Naive thymus-derived CD4-positive, alpha-beta T cell (primary cell): ENCODE measurements at regions not wholly inside any gene's neighbourhood (a gene's known extent, or its start where the extent isn't known, plus 50 kb on each side); places are given as distances from the start of the nearest gene placed in this dataset.

Experiments used
- ATAC-seq: fragments of 150-1000 bp; cut with Tn5 transposase; 2 replicates; pipeline ENCODE4 v1.10.0; 2021; ENCODE audit warnings: mild to moderate bottlenecking, moderate library complexity
- CTCF ChIA-PET: fragments of 350-600 bp; sonication (Branson Sonifier 250); formaldehyde crosslinking; loops from one replicate; lab custom pipeline; 2021; ENCODE audit warnings: antibody characterized with exemption; lab: Charles Lee
- POLR2A ChIA-PET: fragments of 350-600 bp; sonication (Branson Sonifier 250); formaldehyde crosslinking; loops from one replicate; lab custom pipeline; 2021; ENCODE audit warnings: antibody characterized with exemption, inconsistent platforms; lab: Charles Lee
- DNase-seq, 9 donors: peaks; one replicate each; pipeline versions ENCODE4 v3.0.0 to v3.0.0-alpha.2; 2020 to 2022; ENCODE audit warnings: mixed read lengths in 1 of 9
- H3K27ac ChIP-seq: one replicate; pipeline ENCODE4 v1.7.0; 2013; ENCODE audit warnings: mild to moderate bottlenecking, low read depth, low read length, moderate library complexity
- H3K27me3 ChIP-seq, 2 donors: one replicate each; pipeline ENCODE4 v1.7.0; 2013; ENCODE audit warnings: low read length in 2 of 2, mild to moderate bottlenecking in 2 of 2, moderate library complexity in 2 of 2; ENCODE audit not compliant: control insufficient read depth in 2 of 2, insufficient read depth in 2 of 2
- H3K36me3 ChIP-seq, 3 experiments: 1 replicate in 2 of 3; 2 replicates in 1 of 3; pipeline ENCODE4 v1.7.0; 2013; ENCODE audit warnings: low read length in 3 of 3, mild to moderate bottlenecking in 3 of 3, moderate library complexity in 1 of 3; ENCODE audit not compliant: insufficient read depth in 3 of 3, control insufficient read depth in 2 of 3
- H3K4me1 ChIP-seq, 2 donors: one replicate each; pipeline ENCODE4 v1.7.0; 2013; ENCODE audit warnings: low read length in 2 of 2, mild to moderate bottlenecking in 2 of 2, moderate library complexity in 1 of 2; ENCODE audit not compliant: control insufficient read depth in 2 of 2, insufficient read depth in 2 of 2
- H3K4me3 ChIP-seq: 2 replicates; pipeline ENCODE4 v1.7.0; 2013; ENCODE audit warnings: mild to moderate bottlenecking, low read length
- H3K9me3 ChIP-seq, 3 experiments: 1 replicate in 2 of 3; 2 replicates in 1 of 3; pipeline ENCODE4 v1.7.0; 2013; ENCODE audit warnings: low read length in 3 of 3; ENCODE audit not compliant: control insufficient read depth in 2 of 3
- H3K27ac Mint-ChIP-seq, 9 donors: one replicate each; pipeline ENCODE4 v1.8.0; 2020 to 2022; ENCODE audit warnings: mixed read lengths in 9 of 9, mild to moderate bottlenecking in 8 of 9, moderate library complexity in 5 of 9, inconsistent platforms in 2 of 9
- H3K27me3 Mint-ChIP-seq, 5 donors: one replicate each; pipeline ENCODE4 v1.8.0; 2021 to 2022; ENCODE audit warnings: mixed read lengths in 5 of 5, mild to moderate bottlenecking in 1 of 5
- H3K36me3 Mint-ChIP-seq, 5 donors: one replicate each; pipeline ENCODE4 v1.8.0; 2020 to 2022; ENCODE audit warnings: mixed read lengths in 5 of 5, mild to moderate bottlenecking in 3 of 5, inconsistent platforms in 1 of 5
- H3K4me1 Mint-ChIP-seq, 7 donors: one replicate each; pipeline ENCODE4 v1.8.0; 2020 to 2022; ENCODE audit warnings: mixed read lengths in 7 of 7, mild to moderate bottlenecking in 3 of 7, inconsistent platforms in 1 of 7
- H3K4me3 Mint-ChIP-seq, 10 donors: one replicate each; pipeline ENCODE4 v1.8.0; 2020 to 2022; ENCODE audit warnings: mild to moderate bottlenecking in 10 of 10, mixed read lengths in 10 of 10, moderate library complexity in 6 of 10, inconsistent platforms in 2 of 10
- H3K9me3 Mint-ChIP-seq, 11 donors: one replicate each; pipeline ENCODE4 v1.8.0; 2020 to 2022; ENCODE audit warnings: mixed read lengths in 11 of 11, mild to moderate bottlenecking in 4 of 11, inconsistent platforms in 1 of 11, moderate library complexity in 1 of 11
- intact Hi-C, 2 donors: fragments of 100-400 bp; cut with micrococcal nuclease; formaldehyde crosslinking; loops; one replicate each; pipeline ENCODE4 v1.15.1; 2023

DNA sequence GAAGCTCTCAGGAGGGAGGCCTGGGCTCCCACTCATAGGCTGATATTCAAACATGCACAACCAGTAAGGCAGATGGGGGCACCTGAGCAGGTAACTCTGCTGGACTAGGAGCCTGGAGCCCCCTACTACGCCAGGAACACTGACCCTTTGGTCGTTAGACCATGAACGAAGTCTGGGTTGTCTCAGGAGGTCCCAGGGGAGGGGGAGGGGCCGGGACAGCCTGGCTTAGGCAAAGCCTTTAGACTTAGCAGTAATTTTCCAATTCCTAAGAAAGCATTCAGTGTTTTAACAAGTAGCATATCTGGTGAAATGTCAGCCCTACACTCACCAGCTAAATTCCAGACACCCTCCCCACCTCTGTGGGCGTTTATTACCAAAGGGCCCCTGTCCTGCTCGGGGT lies 67.4 kb upstream of the ST8SIA2 start:
- Histone ChIP-seq H3K27me3 (no peaks in the 10 kb centered on the region), H3K9me3 (no peaks in the 10 kb centered on the region), H3K4me3 (no peak overlapping the region), H3K4me1 (no peaks in the 10 kb centered on the region), H3K27ac (no peak overlapping the region), H3K36me3 (no peaks in the 10 kb centered on the region)
- ATAC-seq (no peak), DNase-seq (no peak)
- peaks cover 4 to 28% (median 6%) of the 10 kb centered on the region in 5 donors for H3K27me3 Mint-ChIP-seq
- H3K27ac Mint-ChIP-seq, result no peak overlapping the region
- H3K36me3 Mint-ChIP-seq, result no peaks in the 10 kb centered on the region
- intact Hi-C loops, result no loop called here
- POLR2A ChIA-PET, result no interaction called here
- H3K4me3 Mint-ChIP-seq, result no peak overlapping the region
- CTCF ChIA-PET, result no interaction called here
- peaks cover 0 to 4% (median 0%) of the 10 kb centered on the region in 11 donors for H3K9me3 Mint-ChIP-seq
- no peaks in the 10 kb centered on the region for H3K4me1 Mint-ChIP-seq

DNA sequence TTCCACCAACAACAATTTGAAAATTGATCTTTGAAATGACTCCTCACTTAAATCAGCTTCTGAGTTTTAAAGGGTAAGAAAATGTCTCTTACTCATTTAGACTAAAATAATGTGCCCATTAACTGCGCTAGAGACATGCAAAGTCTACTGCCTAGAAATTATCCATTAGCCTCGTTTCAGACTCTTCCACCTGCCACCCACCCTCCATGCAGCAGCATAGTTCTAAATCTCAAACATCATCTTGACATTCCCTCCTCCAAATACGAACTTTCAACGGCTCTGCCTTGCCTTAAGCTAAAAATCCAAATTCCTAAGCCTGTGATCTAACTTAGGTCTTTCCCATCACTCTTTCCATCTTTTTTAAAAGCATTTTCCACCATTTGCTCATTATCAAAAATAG lies 66.6 kb upstream of the ST8SIA2 start:
- peaks cover 4 to 29% (median 6%) of the 10 kb centered on the region in 5 donors for H3K27me3 Mint-ChIP-seq
- H3K9me3 Mint-ChIP-seq, result peaks cover 0 to 5% (median 0%) of the 10 kb centered on the region in 11 donors
- Histone ChIP-seq H3K27ac (no peak overlapping the region), H3K27me3 (no peaks in the 10 kb centered on the region), H3K4me3 (no peak overlapping the region), H3K36me3 (no peaks in the 10 kb centered on the region), H3K9me3 (no peaks in the 10 kb centered on the region), H3K4me1 (no peaks in the 10 kb centered on the region)
- H3K27ac Mint-ChIP-seq, result no peak overlapping the region
- DNase-seq (no peak), ATAC-seq (no peak)
- no peaks in the 10 kb centered on the region for H3K4me1 Mint-ChIP-seq
- CTCF ChIA-PET, result no interaction called here
- no peaks in the 10 kb centered on the region for H3K36me3 Mint-ChIP-seq
- H3K4me3 Mint-ChIP-seq, result no peak overlapping the region
- intact Hi-C loops, result no loop called here
- POLR2A ChIA-PET, result no interaction called here

DNA sequence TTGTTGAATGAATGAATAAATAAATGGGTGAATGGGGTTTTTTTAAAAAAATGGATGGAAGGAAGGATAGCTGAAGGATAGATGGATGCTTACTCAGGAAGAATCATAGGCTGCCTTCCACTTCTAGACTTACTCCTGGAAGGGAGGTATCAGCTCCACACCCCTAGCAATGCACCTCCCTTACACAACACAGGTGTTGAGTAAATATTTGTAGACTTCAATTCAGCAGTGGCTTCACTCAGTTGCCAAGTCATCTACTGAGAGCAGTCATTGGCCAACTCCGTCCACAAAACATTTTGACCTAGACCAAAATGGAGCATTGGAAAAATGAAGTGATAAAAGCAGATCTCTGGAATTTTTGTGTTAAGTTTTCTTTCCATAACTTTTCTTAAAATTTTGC lies 65.5 kb upstream of the ST8SIA2 start:
- ATAC-seq, result no peak
- H3K27me3 ChIP-seq, result no peaks in the 10 kb centered on the region
- intact Hi-C loops, result no loop called here
- Mint-ChIP-seq H3K9me3 (peaks cover 0 to 5% (median 0%) of the 10 kb centered on the region in 11 donors), H3K36me3 (no peaks in the 10 kb centered on the region), H3K4me3 (no peak overlapping the region), H3K4me1 (no peaks in the 10 kb centered on the region), H3K27ac (no peak overlapping the region), H3K27me3 (peaks cover 5 to 33% (median 7%) of the 10 kb centered on the region in 5 donors)
- DNase-seq, result no peak
- ChIA-PET POLR2A (no interaction called here), CTCF (no interaction called here)
- no peaks in the 10 kb centered on the region for H3K9me3 ChIP-seq
- H3K36me3 ChIP-seq, result no peaks in the 10 kb centered on the region
- H3K4me3 ChIP-seq, result no peak overlapping the region
- H3K27ac ChIP-seq, result no peak overlapping the region
- H3K4me1 ChIP-seq, result no peaks in the 10 kb centered on the region

DNA sequence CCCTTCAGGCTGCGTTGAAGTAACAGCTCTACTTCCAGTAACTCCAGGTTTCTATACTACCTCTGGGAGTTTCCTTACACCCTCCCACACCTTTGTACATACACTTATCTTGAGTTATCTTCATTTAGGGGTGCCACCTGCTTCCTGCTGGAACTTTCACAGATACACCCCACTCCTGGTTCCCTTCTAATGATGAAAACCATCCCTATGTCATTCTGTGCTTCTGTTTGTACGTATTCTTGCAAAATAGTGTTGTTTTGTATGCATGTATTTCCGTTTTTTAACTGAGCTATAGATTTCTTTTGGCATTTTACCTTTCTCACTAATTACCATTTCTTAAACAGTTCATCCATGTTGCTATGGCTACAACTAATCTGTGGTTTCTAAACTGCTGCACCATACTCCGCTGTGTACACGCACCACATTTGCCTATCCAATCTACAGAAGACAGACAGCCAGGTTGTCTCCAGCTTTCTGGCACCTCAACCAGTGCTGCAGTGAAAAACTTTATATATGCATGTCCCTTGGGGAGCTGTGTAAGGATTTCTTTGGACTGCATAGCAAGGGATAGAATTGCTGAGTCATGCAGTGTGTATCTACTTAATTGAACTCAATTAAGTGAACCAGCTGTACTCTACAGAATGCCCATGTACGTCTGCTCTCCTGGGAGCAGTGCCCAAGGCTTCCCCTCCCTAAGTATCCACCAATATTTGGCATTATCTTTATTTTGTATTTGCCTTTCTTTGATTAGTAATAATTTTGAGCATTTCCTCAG lies 61.4 kb upstream of the ST8SIA2 start:
- intact Hi-C loops, result no loop called here
- Mint-ChIP-seq H3K4me3 (no peak overlapping the region), H3K9me3 (peaks cover 0 to 8% (median 0%) of the 10 kb centered on the region in 11 donors), H3K27me3 (peaks cover under 1 to 38% (median 18%) of the 10 kb centered on the region in 5 donors), H3K4me1 (no peaks in the 10 kb centered on the region), H3K36me3 (no peaks in the 10 kb centered on the region), H3K27ac (no peak overlapping the region)
- no peaks in the 10 kb centered on the region for H3K36me3 ChIP-seq
- DNase-seq, result no peak
- H3K4me1 ChIP-seq, result no peaks in the 10 kb centered on the region
- no peak for ATAC-seq
- H3K27ac ChIP-seq, result no peak overlapping the region
- H3K9me3 ChIP-seq, result no peaks in the 10 kb centered on the region
- POLR2A ChIA-PET, result no interaction called here
- CTCF ChIA-PET, result no interaction called here
- H3K27me3 ChIP-seq, result no peaks in the 10 kb centered on the region
- H3K4me3 ChIP-seq, result no peak overlapping the region

DNA sequence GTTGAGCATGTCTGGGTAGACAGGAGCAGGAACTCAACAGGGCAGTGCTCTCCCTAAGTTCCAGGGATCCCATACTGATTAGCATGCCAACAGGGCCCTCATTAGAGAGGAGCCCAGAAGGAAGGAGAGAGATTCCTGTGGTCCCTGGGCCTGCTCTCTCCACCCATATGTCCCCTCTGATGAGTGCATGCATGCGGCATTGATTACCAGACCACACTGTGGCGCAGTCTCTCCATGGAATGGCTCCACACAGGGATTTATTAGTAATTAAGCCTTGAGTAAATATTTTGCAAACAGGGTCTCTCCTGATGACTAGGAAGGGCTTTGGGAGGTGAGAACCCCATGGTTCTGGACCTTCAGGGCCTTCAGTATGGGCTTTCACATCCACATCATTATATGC lies 60.0 kb upstream of the ST8SIA2 start:
- no peak overlapping the region for H3K27ac Mint-ChIP-seq

DNA sequence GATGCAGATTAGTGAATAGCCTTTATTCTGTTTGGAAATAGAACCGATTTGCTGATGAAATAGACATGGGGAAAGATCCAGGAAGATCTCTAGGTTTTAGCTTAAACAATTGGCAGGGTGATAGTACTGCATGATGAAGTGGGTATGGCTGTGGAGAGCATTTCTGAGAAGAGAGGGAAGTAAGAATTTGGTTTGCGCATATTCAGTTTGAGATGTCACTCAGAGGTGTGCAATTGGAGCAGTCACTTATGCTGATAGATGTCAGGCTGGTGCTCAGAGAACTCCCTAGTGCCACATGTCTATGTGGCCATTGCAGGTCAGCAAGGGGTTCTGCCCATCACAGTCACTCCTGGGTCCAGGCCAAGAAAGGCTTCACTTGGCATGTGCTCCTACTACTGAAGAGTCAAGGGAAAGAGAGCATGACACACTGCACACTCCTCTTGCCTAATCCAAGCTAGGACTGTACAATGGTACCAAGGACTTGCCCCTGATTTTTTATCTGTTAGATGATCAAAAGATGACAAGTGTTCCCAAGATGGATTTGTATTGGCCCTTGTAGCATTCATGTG lies 57.2 kb upstream of the ST8SIA2 start:
- intact Hi-C loops, result no loop called here
- ChIA-PET POLR2A (no interaction called here), CTCF (no interaction called here)
- Histone ChIP-seq H3K36me3 (no peaks in the 10 kb centered on the region), H3K27me3 (no peaks in the 10 kb centered on the region), H3K4me1 (no peaks in the 10 kb centered on the region), H3K4me3 (no peak overlapping the region), H3K27ac (no peak overlapping the region), H3K9me3 (no peaks in the 10 kb centered on the region)
- peaks cover 0 to 8% (median 0%) of the 10 kb centered on the region in 11 donors for H3K9me3 Mint-ChIP-seq
- H3K27ac Mint-ChIP-seq, result no peak overlapping the region
- DNase-seq (no peak), ATAC-seq (no peak)
- no peaks in the 10 kb centered on the region for H3K36me3 Mint-ChIP-seq
- H3K27me3 Mint-ChIP-seq, result peaks cover 0 to 42% (median 20%) of the 10 kb centered on the region in 5 donors
- no peak overlapping the region for H3K4me3 Mint-ChIP-seq
- no peaks in the 10 kb centered on the region for H3K4me1 Mint-ChIP-seq

More for the DNA sequence above, 60.0 kb upstream of the ST8SIA2 start:
- H3K4me3 ChIP-seq, result no peak overlapping the region
- Mint-ChIP-seq H3K4me3 (no peak overlapping the region), H3K36me3 (no peaks in the 10 kb centered on the region), H3K9me3 (peaks cover 0 to 8% (median 0%) of the 10 kb centered on the region in 11 donors), H3K27me3 (peaks cover 0 to 42% (median 18%) of the 10 kb centered on the region in 5 donors), H3K4me1 (no peaks in the 10 kb centered on the region)
- DNase-seq, result no peak
- no peaks in the 10 kb centered on the region for H3K36me3 ChIP-seq
- intact Hi-C loops, result no loop called here
- H3K27me3 ChIP-seq, result no peaks in the 10 kb centered on the region
- ATAC-seq, result no peak
- H3K9me3 ChIP-seq, result no peaks in the 10 kb centered on the region
- POLR2A ChIA-PET, result no interaction called here
- no peaks in the 10 kb centered on the region for H3K4me1 ChIP-seq
- H3K27ac ChIP-seq, result no peak overlapping the region
- CTCF ChIA-PET, result no interaction called here

DNA sequence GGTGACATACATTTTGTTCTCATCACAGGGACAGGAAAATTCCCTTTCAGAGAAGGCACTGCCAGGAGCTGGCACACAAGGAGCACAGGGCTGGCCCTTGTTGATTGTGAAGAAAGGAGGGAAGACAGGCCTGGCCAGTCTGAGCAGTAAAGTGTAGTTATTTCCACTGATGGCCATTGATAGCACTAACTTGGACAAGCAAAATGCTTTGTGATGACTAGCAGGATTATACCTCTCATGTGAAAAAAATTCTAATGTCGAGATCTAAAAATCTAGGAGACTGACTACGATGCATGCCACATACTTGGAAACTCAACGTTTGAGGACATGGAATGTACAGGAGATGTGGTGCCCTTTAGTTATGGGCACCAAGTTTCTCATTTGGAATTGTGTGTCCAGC lies 54.3 kb upstream of the ST8SIA2 start:
- DNase-seq (no peak), ATAC-seq (no peak)
- Mint-ChIP-seq H3K27ac (no peak overlapping the region), H3K4me3 (no peak overlapping the region), H3K27me3 (peaks cover 0 to 44% (median 31%) of the 10 kb centered on the region in 5 donors), H3K4me1 (no peaks in the 10 kb centered on the region), H3K9me3 (peaks cover 0 to 4% (median 0%) of the 10 kb centered on the region in 11 donors), H3K36me3 (no peaks in the 10 kb centered on the region)
- no peaks in the 10 kb centered on the region for H3K4me1 ChIP-seq
- no peak overlapping the region for H3K4me3 ChIP-seq
- no peaks in the 10 kb centered on the region for H3K9me3 ChIP-seq
- H3K27ac ChIP-seq, result no peak overlapping the region
- no peaks in the 10 kb centered on the region for H3K36me3 ChIP-seq
- no peaks in the 10 kb centered on the region for H3K27me3 ChIP-seq
- POLR2A ChIA-PET, result no interaction called here
- CTCF ChIA-PET, result no interaction called here
- intact Hi-C loops, result no loop called here
